PFSK-1 (cell line): ENCODE measurements at regions not wholly inside any gene's neighbourhood (a gene's known extent, or its start where the extent isn't known, plus 50 kb on each side); places are given as distances from the start of the nearest gene placed in this dataset.

ENCODE experiments used
- FOXP2 ChIP-seq: optimal IDR thresholded peaks from 2 replicates; pipeline ENCODE3; 2011; ENCODE audit warnings: borderline replicate concordance, control low read depth, inconsistent platforms; ENCODE audit not compliant: insufficient read depth; ENCODE audit errors: extremely low read length, extremely low read depth
- POLR2AphosphoS5 ChIP-seq: IDR thresholded peaks from 2 replicates; pipeline ENCODE4 v1.6.1; 2012; ENCODE audit warnings: low read depth, mild to moderate bottlenecking, control low read depth, low read length, moderate library complexity
- SIN3A ChIP-seq: IDR thresholded peaks from 2 replicates; pipeline ENCODE4 v1.6.1; 2012; ENCODE audit warnings: mild to moderate bottlenecking, low read length, moderate library complexity, borderline replicate concordance; ENCODE audit not compliant: insufficient read depth
- TAF1 ChIP-seq: IDR thresholded peaks from 2 replicates; pipeline ENCODE4 v1.6.1; 2012; ENCODE audit warnings: low read length, control low read depth, borderline replicate concordance; ENCODE audit not compliant: insufficient read depth
- TF ChIP-seq, protein P1 (sequence below), 2 experiments: IDR thresholded peaks; 2 replicates each; pipeline versions ENCODE4 v1.6.1 to v1.8.0; 2011 to 2012; ENCODE audit warnings: low read depth in 2 of 2, low read length in 2 of 2, control low read depth in 1 of 2, inconsistent platforms in 1 of 2, mild to moderate bottlenecking in 1 of 2, moderate library complexity in 1 of 2; ENCODE audit not compliant: insufficient read depth in 1 of 2

DNA sequence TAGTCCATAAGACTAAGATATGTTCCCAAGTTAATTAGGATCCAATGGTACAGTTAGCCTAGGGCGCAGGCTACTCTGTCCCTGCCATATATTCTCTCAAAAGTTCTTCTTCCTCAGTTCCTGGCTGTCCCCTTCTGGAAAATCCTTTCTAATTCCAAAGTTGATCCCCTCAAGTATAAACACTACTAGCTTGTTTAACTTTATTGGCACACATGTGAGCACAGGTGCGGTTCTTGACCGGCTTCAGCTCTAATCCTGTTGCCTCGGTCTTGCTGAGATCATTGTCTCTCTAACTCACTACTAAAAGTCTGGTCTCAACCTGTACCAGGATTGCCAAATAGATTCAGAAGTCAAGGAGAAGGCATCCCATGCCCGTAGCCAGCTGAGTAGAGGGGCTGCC lies 89.0 kb downstream of the SEMA4F start:
- no peak for TF ChIP-seq POLR2AphosphoS5
- no peak for TF ChIP-seq SIN3A
- TF ChIP-seq FOXP2: no peak
- TF ChIP-seq, protein P1, sequence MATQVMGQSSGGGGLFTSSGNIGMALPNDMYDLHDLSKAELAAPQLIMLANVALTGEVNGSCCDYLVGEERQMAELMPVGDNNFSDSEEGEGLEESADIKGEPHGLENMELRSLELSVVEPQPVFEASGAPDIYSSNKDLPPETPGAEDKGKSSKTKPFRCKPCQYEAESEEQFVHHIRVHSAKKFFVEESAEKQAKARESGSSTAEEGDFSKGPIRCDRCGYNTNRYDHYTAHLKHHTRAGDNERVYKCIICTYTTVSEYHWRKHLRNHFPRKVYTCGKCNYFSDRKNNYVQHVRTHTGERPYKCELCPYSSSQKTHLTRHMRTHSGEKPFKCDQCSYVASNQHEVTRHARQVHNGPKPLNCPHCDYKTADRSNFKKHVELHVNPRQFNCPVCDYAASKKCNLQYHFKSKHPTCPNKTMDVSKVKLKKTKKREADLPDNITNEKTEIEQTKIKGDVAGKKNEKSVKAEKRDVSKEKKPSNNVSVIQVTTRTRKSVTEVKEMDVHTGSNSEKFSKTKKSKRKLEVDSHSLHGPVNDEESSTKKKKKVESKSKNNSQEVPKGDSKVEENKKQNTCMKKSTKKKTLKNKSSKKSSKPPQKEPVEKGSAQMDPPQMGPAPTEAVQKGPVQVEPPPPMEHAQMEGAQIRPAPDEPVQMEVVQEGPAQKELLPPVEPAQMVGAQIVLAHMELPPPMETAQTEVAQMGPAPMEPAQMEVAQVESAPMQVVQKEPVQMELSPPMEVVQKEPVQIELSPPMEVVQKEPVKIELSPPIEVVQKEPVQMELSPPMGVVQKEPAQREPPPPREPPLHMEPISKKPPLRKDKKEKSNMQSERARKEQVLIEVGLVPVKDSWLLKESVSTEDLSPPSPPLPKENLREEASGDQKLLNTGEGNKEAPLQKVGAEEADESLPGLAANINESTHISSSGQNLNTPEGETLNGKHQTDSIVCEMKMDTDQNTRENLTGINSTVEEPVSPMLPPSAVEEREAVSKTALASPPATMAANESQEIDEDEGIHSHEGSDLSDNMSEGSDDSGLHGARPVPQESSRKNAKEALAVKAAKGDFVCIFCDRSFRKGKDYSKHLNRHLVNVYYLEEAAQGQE (IDR thresholded peaks at IDR 0.05; ENCODE audit: insufficient read depth in 1 of 2, low read depth in 2 of 2, low read length in 2 of 2): no peak
- no peak for TF ChIP-seq TAF1

DNA sequence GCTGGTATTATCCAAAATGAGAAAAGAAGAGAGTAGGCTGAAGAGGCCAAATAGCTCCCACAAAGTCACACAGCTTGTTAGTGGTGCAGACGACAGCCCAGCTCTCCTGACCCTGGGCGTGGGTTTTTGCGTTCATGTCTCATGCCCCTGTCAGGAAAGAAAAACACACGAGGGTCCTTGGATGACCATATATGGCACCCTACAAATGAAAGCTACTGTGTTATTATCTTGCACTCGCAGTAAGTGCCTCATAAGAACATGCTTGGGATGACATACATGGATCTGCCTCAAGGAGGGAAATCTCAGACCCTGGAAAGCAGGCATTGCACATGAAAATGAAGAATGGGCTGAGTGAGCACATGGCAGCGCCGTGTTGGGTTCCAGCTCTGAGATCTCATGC lies 89.7 kb downstream of the SEMA4F start:
- TF ChIP-seq SIN3A (no peak), TAF1 (no peak), POLR2AphosphoS5 (no peak), FOXP2 (no peak)
- TF ChIP-seq, protein P1 (IDR thresholded peaks at IDR 0.05; ENCODE audit: insufficient read depth in 1 of 2, low read depth in 2 of 2, low read length in 2 of 2): no peak

DNA sequence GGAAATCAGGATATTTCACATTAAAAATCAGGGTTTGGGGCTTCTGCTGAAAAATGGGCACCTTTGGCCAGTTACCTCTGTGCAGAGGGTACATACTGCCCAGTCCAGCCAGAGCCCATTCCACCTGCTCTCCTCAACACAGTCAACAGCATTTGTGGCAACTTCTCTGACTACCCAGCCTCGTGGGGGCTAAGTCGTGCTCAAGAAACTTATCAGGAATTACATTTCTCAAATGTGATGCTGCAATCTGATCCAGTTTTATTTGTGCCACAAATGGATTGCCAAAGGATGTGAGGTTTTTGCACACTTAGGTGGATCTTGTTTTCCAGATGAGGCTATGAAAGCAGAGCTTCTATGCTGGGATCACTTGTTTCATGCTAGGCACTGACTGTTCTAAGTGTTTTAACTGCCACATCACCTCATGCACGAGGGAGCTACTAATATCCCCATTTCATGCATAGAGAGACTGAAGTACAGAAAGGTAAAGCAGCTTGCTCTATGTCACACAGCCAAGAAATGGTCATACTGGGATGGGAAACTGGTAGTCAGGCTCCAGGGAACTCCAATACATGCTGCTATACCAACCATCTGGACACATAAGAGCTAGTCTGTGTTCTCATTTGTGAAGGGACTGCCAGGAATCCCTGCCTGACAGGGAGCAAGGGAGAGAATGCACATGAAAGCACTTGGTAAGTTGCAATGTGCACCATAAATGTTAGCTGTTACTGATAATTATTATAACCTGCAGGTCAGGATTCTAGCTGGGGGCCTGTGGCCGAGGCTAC lies 89.0 kb upstream of the HK2 start:
- TF ChIP-seq, protein P1 (IDR thresholded peaks at IDR 0.05; ENCODE audit: insufficient read depth in 1 of 2, low read depth in 2 of 2, low read length in 2 of 2): no peak
- no peak for TF ChIP-seq SIN3A
- no peak for TF ChIP-seq FOXP2
- no peak for TF ChIP-seq TAF1
- no peak for TF ChIP-seq POLR2AphosphoS5

DNA sequence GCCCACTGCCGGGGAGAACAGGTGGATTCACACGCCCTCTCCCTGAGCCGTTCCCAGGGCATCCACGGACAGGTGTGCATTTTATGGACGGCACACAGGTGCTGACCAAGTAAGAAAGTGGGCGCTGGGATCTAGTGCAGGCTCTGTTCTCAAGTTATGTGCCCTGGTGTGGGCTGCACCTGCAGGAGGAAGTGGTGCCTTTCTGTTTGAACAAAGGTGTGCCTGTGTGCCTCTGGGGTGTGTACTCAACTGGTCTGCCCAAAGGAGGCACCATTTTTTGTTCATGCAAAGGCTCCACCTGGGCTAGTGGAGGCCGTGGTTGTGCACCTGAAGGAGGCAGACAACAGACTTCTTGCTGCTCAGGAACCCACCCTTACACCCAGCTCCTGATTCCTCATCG lies 88.2 kb upstream of the HK2 start:
- TF ChIP-seq TAF1 (no peak), SIN3A (no peak), FOXP2 (no peak), POLR2AphosphoS5 (no peak)
- TF ChIP-seq, protein P1 (IDR thresholded peaks at IDR 0.05; ENCODE audit: insufficient read depth in 1 of 2, low read depth in 2 of 2, low read length in 2 of 2): no peak
